Gastroesophageal sphincter (tissue), 4 donors: ENCODE measurements at regions not wholly inside any gene's neighbourhood (a gene's known extent, or its start where the extent isn't known, plus 50 kb on each side); places are given as distances from the start of the nearest gene placed in this dataset.

Experiments
- ATAC-seq: fragments of 150-250 bp; one replicate; pipeline ENCODE4 v1.9.1; 2016; ENCODE audit warnings: mild to moderate bottlenecking, moderate library complexity
- H3K27ac ChIP-seq, 4 donors: fragments of 200-600 bp; sonication (generic) in 3 of 4; 1 replicate in 3 of 4; 2 replicates in 1 of 4; pipeline ENCODE4 v1.5.1; 2016 to 2019
- H3K27me3 ChIP-seq: fragments of 200-600 bp; sonication (generic); one replicate; pipeline ENCODE4 v1.5.1; 2019
- H3K36me3 ChIP-seq, 2 donors: fragments of 200-600 bp; sonication (generic); one replicate each; pipeline ENCODE4 v1.5.1; 2019; ENCODE audit warnings: control low read depth in 1 of 2
- H3K4me1 ChIP-seq, 3 donors: fragments of 200-600 bp; sonication (generic); 1 replicate in 2 of 3; 2 replicates in 1 of 3; pipeline ENCODE4 v1.5.1; 2016 to 2019; ENCODE audit warnings: control low read depth in 2 of 3
- H3K4me3 ChIP-seq, 2 donors: fragments of 200-600 bp; sonication (generic); one replicate each; pipeline ENCODE4 v1.5.1; 2019; ENCODE audit warnings: mild to moderate bottlenecking in 1 of 2, moderate library complexity in 1 of 2
- H3K9me3 ChIP-seq, 3 donors: fragments of 200-600 bp; sonication (generic); one replicate each; pipeline ENCODE4 v1.5.1; 2017 to 2019; ENCODE audit warnings: control low read depth in 2 of 3
- EP300 ChIP-seq: sonication (generic); formaldehyde crosslinking; IDR thresholded peaks from one replicate; pipeline ENCODE4 v1.6.1; 2017; ENCODE audit warnings: antibody characterized with exemption, mild to moderate bottlenecking
- POLR2A ChIP-seq, 2 donors: fragments of 450-650 bp; IDR thresholded peaks; one replicate each; pipeline ENCODE4 v1.6.1; 2017; ENCODE audit warnings: antibody characterized with exemption in 2 of 2, mild to moderate bottlenecking in 2 of 2, moderate library complexity in 1 of 2
- POLR2AphosphoS5 ChIP-seq: sonication (generic); formaldehyde crosslinking; IDR thresholded peaks from one replicate; pipeline ENCODE4 v1.6.1; 2017; ENCODE audit warnings: antibody characterized with exemption
- WGBS, 2 donors: methylation state at CpG; one replicate each; pipeline ENCODE4 v1.1.5; 2018; ENCODE audit warnings: low coverage in 1 of 2; 5-methylcytosine and 5-hydroxymethylcytosine counted together
- TF ChIP-seq, protein P1 (sequence below), 4 experiments: fragments of 200-600 bp in 2 of 4; fragments of 450-650 bp in 2 of 4; sonication (generic) in 1 of 4; IDR thresholded peaks; one replicate each; pipeline ENCODE4 v1.5.1; 2017 to 2019; ENCODE audit warnings: antibody characterized with exemption in 4 of 4, mild to moderate bottlenecking in 2 of 4, moderate library complexity in 2 of 4

DNA sequence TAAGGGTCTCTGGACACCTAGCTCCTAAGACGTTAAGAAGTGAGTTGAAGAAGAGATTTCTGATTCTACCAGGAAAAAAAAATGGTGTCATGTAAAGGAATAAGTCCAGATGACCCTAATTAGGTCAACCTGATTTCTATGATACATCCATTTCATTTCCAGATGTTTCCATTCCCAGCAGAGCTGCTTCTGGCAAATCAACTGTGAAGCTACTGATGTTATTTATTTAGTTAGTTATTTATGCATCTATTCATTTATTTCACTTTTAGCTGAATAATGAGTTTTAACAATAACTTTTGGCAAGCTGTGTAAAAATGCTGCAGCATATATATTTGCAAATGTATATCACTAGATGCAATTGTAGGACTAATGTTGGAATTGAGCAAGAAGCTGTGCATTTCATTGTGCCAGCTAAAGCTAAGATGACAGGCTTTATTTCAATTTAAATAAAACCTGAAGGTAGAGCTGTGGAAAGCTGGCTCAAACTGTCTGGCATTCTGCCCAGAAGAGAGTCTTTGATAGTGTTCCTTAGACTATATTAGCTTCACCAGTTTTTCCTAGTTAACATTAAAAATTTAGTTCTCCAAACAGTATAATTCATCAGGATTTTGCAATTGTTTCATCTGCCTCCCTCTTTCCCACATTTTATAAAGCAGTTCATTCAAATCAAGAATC lies 1164.4 kb upstream of the ADGRL4 start:
- ATAC-seq, result no peak

DNA sequence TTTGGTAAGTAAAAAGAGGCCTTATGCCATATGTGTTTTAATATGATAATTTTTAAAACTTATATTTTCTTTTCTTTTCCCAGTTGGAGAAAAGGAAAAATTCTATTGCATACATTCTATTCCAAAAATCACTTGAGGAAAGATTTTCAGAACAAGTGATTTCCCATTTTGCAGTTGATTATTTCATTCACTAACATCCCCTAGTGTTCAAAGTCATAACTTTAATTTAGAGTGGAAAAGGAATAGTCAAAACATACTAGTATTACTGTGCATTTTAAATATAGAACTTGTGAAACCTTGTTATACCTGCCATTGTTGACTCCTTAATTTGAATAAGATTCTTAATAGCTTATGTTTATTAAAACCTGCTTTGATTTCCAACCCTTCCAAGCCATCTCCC lies 1157.6 kb upstream of the ADGRL4 start:
- no peaks in the 10 kb centered on the region for H3K4me1 ChIP-seq
- no peak for ATAC-seq

More for the DNA sequence above, 1164.4 kb upstream of the ADGRL4 start:
- Histone ChIP-seq H3K4me1 (peaks cover 0 to 12% (median 0%) of the 10 kb centered on the region in 3 donors), H3K9me3 (no peaks in the 10 kb centered on the region), H3K4me3 (no peak overlapping the region), H3K27me3 (no peaks in the 10 kb centered on the region), H3K36me3 (no peaks in the 10 kb centered on the region), H3K27ac (no peak overlapping the region)
- WGBS, 2 donors, result 33 to 35% methylated on average over 1 of the region's 1 CpG
- TF ChIP-seq, protein P1, sequence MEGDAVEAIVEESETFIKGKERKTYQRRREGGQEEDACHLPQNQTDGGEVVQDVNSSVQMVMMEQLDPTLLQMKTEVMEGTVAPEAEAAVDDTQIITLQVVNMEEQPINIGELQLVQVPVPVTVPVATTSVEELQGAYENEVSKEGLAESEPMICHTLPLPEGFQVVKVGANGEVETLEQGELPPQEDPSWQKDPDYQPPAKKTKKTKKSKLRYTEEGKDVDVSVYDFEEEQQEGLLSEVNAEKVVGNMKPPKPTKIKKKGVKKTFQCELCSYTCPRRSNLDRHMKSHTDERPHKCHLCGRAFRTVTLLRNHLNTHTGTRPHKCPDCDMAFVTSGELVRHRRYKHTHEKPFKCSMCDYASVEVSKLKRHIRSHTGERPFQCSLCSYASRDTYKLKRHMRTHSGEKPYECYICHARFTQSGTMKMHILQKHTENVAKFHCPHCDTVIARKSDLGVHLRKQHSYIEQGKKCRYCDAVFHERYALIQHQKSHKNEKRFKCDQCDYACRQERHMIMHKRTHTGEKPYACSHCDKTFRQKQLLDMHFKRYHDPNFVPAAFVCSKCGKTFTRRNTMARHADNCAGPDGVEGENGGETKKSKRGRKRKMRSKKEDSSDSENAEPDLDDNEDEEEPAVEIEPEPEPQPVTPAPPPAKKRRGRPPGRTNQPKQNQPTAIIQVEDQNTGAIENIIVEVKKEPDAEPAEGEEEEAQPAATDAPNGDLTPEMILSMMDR (IDR thresholded peaks at IDR 0.05), result no peak
- no peak for TF ChIP-seq EP300

GRCh38 chr1:80163686-80164085 lies 1157.2 kb upstream of the ADGRL4 start:
- no peak for TF ChIP-seq EP300
- no peak for TF ChIP-seq POLR2A (IDR thresholded peaks at IDR 0.05)
- TF ChIP-seq, protein P1 (IDR thresholded peaks at IDR 0.05), result no peak
- no peak for TF ChIP-seq POLR2AphosphoS5
- H3K27ac ChIP-seq, result no peak overlapping the region
- no peaks in the 10 kb centered on the region for H3K9me3 ChIP-seq
- no peaks in the 10 kb centered on the region for H3K4me1 ChIP-seq
- H3K27me3 ChIP-seq, result no peaks in the 10 kb centered on the region
- H3K36me3 ChIP-seq, result no peaks in the 10 kb centered on the region
- 91 to 98% methylated on average over 4 of the region's 6 CpGs for WGBS, 2 donors
- H3K4me3 ChIP-seq, result no peak overlapping the region
- no peak for ATAC-seq

More for the DNA sequence above, 1157.6 kb upstream of the ADGRL4 start:
- Histone ChIP-seq H3K4me3 (no peak overlapping the region), H3K27me3 (no peaks in the 10 kb centered on the region), H3K9me3 (no peaks in the 10 kb centered on the region), H3K36me3 (no peaks in the 10 kb centered on the region), H3K27ac (no peak overlapping the region)
- TF ChIP-seq, protein P1 (IDR thresholded peaks at IDR 0.05), result no peak
- TF ChIP-seq POLR2AphosphoS5, result no peak

- WGBS, 2 donors, result 78 to 88% methylated on average over 2 of the region's 2 CpGs
- Histone ChIP-seq H3K4me3 (no peak overlapping the region), H3K9me3 (no peaks in the 10 kb centered on the region), H3K27me3 (no peaks in the 10 kb centered on the region), H3K36me3 (no peaks in the 10 kb centered on the region), H3K27ac (no peak overlapping the region), H3K4me1 (no peaks in the 10 kb centered on the region)
- TF ChIP-seq, protein P1 (IDR thresholded peaks at IDR 0.05), result no peak
- TF ChIP-seq POLR2AphosphoS5 (no peak), POLR2A (IDR thresholded peaks at IDR 0.05) (no peak), EP300 (no peak)
- no peak for ATAC-seq
Measured at GRCh38 chr1:80158771-80159170, 1152.2 kb upstream of the ADGRL4 start.

DNA sequence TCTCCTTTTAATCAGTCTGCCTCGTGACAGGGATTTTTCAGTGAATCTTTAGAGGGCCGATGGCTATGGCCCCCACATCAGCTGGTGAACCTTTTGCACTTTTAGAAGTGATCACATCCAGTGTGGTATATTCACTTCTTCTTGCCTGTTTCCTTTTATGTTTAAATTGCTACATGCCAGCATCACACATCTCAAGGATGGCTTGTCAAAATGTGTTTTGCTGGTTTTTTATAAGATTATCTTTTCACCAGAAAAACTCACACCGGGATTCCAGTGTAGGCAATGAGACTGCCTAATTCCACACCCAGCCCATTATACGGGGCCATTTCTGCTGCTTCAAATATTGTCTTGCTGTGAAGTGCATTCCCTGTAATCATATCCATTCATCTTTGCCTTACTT lies 1151.7 kb upstream of the ADGRL4 start:
- Histone ChIP-seq H3K27ac (no peak overlapping the region), H3K27me3 (no peaks in the 10 kb centered on the region), H3K9me3 (no peaks in the 10 kb centered on the region), H3K4me3 (no peak overlapping the region), H3K4me1 (no peaks in the 10 kb centered on the region), H3K36me3 (no peaks in the 10 kb centered on the region)
- 97 to 100% methylated on average over 3 to 4 of the region's 4 CpGs for WGBS, 2 donors
- TF ChIP-seq POLR2AphosphoS5 (no peak), EP300 (no peak), POLR2A (IDR thresholded peaks at IDR 0.05) (no peak)
- TF ChIP-seq, protein P1 (IDR thresholded peaks at IDR 0.05), result no peak
- no peak for ATAC-seq
